ENCODE measurements at regions not wholly inside any gene's neighbourhood (a gene's known extent, or its start where the extent isn't known, plus 50 kb on each side); places are given as distances from the start of the nearest gene placed in this dataset.
A peak's percentile ranks its signal among the peaks of the same experiment; 100 is the strongest.
"Not testable (repeated sequence)": the region's sequence is repeated elsewhere in the genome, so short reads cannot be mapped to it uniquely, and the experiment has no call there.

DNA sequence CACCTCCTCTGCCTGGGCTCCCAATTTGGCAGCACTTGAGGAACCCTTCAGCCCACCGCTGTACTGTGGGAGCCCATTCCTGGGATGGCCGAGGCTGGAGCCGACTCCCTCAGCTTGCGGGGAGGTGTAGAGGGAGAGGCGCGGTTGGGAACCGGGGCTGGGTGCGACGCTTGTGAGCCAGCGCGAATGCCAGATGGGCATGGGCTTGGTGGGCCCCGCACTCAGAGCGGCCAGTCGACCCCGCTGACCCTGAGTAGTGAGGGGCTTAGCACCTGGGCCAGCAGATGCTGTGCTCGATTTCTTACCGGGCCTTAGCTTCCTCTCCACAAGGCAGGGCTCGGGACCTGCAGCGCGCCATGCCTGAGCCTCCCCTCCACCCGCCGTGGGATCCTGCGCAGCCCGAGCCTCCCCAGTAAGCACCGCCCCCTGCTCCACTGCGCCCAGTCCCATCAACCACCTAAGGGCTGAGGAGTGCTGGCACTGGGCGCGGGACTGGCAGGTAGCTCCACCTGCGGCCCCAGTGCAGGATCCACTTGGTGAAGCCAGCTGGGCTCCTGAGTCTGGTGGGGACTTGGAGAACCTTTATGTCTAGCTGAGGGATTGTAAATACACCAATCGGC lies 58.3 kb upstream of the DEFB108B start:
- no peak for DNase-seq
- Histone ChIP-seq H3K36me3 (no peaks in the 10 kb centered on the region), H3K4me1 (no peaks in the 10 kb centered on the region), H3K9me3 (no peaks in the 10 kb centered on the region), H3K27me3 (peaks cover 0 to 3% (median 0%) of the 10 kb centered on the region in 9 donors), H3K4me3 (no peak overlapping the region), H3K27ac (no peak overlapping the region)
- intact Hi-C loops (cut with DNase I), result no loop called here
- no peak for TF ChIP-seq POLR2A (IDR thresholded peaks at IDR 0.05)
- TF ChIP-seq, protein P1, sequence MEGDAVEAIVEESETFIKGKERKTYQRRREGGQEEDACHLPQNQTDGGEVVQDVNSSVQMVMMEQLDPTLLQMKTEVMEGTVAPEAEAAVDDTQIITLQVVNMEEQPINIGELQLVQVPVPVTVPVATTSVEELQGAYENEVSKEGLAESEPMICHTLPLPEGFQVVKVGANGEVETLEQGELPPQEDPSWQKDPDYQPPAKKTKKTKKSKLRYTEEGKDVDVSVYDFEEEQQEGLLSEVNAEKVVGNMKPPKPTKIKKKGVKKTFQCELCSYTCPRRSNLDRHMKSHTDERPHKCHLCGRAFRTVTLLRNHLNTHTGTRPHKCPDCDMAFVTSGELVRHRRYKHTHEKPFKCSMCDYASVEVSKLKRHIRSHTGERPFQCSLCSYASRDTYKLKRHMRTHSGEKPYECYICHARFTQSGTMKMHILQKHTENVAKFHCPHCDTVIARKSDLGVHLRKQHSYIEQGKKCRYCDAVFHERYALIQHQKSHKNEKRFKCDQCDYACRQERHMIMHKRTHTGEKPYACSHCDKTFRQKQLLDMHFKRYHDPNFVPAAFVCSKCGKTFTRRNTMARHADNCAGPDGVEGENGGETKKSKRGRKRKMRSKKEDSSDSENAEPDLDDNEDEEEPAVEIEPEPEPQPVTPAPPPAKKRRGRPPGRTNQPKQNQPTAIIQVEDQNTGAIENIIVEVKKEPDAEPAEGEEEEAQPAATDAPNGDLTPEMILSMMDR (IDR thresholded peaks at IDR 0.05), result no peak
- 93 to 95% (median 94%) methylated on average over 19 to 30 of the region's 30 CpGs for WGBS, 4 donors
- peak in 1 of 4 donors; percentile 33 for ATAC-seq

DNA sequence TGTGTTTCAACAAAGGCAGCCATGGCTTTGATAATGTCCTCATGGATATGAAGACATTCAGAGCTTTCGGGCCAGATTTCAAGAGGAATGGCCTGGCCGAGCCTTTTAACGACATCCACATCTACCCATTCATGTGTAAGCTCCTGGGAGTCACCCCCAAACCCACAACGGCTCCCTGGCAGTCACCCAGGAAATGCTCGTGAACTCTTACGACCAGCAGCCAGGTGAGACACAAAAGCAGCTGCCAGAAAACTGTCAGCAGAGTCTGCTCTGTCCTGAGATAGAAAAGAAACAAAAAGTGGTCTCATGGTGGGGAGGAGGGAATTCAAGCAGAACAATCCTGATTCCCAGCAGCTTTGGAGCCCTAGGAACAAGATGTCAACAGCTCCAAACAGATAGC lies 52.9 kb upstream of the DEFB108B start:
- H3K4me3 ChIP-seq; DNase-seq; H3K27ac ChIP-seq; H3K4me1 ChIP-seq; ATAC-seq; intact Hi-C loops (cut with DNase I); H3K36me3 ChIP-seq; H3K9me3 ChIP-seq: not testable (repeated sequence)
- H3K27me3 ChIP-seq, result peaks cover 0 to 10% (median 0%) of the 10 kb centered on the region in 9 donors
- WGBS, 4 donors, result 33 to 47% (median 38%) methylated on average over 6 of the region's 6 CpGs

DNA sequence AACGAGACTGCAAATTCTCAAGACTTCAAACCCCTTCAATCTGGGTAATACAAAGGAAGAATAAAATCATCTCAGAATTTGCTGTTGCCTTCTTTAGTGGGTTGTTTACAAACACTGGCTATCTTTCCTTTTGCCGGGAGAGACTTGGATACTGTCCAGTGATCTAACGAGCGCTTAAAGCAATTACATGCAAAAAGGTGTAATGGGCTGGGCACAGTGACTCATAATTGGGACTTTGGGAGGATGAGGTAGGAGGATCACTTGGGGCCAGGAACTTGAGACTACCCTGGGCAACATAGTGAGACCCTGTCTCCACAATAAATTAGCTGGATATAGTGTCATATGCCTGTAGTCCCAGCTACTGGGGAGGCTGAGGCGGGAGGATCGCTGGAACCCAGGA lies 52.2 kb upstream of the DEFB108B start:
- H3K4me3 ChIP-seq; H3K27ac ChIP-seq; intact Hi-C loops (cut with DNase I); H3K36me3 ChIP-seq; H3K4me1 ChIP-seq; H3K9me3 ChIP-seq; ATAC-seq; DNase-seq: not testable (repeated sequence)
- peaks cover 0 to 10% (median 0%) of the 10 kb centered on the region in 9 donors for H3K27me3 ChIP-seq
- 39 to 44% (median 41%) methylated on average over 6 of the region's 6 CpGs for WGBS, 4 donors

DNA sequence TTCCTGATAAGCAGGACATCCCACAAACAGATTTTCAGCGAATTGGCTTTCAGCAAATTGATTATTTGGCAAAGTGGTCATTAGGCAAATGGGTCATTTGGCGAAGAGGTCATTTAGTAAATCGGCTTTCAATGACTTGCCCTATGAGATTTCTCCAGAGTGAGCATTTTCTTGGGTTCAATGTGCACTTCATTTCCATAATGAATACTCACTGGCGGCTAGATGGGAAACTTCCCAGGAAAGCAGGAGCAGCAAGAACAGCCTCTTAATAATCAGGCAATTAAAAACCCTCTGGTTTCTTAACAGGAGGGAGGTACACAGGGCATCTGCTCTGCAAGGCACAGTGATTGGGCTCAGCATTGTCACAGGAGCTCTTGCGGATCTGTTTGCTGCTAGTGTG lies 51.5 kb upstream of the DEFB108B start:
- H3K27me3 ChIP-seq, result peaks cover 0 to 10% (median 0%) of the 10 kb centered on the region in 9 donors
- 59 to 76% (median 70%) methylated on average over 5 of the region's 5 CpGs for WGBS, 4 donors
- intact Hi-C loops (cut with DNase I); H3K36me3 ChIP-seq; ATAC-seq; H3K9me3 ChIP-seq; H3K4me1 ChIP-seq; H3K27ac ChIP-seq; DNase-seq; H3K4me3 ChIP-seq: not testable (repeated sequence)

DNA sequence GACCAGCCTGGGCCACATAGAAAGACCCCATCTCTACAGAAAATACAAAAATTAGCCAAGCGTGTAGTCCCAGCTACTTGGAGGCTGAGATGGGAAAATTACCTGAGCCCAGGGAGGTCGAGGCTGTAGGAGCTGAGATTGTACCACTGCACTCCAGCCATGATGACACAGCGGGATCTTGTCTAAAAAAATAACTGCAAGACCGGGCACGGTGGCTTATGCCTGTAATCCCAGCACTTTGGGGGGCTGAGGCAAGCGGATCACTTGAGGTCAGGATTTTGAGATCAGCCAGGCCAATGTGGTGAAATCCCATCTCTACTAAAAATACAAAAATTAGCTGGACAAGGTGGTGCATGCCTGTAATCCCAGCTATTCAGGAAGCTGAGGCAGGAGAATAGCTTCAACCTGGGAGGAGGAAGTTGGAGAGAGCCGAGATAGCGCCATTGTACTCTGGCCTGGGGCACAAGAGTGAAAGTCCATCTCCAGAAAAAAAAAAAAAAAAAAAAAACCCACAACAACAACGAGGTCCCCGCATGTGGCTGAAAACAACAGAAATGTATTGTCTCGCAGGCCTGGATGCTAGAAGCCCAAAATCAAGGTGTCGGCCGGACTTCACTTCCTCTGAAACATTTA lies 50.7 kb upstream of the DEFB108B start:
- intact Hi-C loops (cut with DNase I); H3K9me3 ChIP-seq; ATAC-seq; DNase-seq; H3K4me3 ChIP-seq; H3K36me3 ChIP-seq; H3K27ac ChIP-seq; H3K4me1 ChIP-seq: not testable (repeated sequence)
- peaks cover 0 to 10% (median 0%) of the 10 kb centered on the region in 9 donors for H3K27me3 ChIP-seq
- WGBS, 4 donors, result 88 to 92% (median 92%) methylated on average over 13 of the region's 13 CpGs

DNA sequence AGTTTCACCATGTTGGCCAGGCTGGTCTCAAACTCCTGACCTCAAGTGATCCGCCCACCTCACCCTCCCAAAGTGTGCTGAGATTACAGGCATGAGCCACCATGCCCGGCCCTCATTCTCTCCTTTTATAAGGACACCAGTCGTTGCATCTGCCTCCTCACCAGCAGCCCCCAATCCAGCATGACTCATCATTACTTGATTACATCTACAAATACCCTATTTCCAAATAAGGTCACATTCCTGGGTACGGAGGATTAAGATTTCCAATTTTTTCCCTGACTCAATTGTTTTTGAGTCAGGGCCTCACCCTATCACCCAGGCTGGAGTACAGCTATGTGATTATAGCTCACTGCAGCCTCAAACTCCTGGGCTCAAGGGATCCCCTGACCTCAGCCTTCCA lies 49.8 kb upstream of the DEFB108B start:
- H3K27ac ChIP-seq; H3K9me3 ChIP-seq; H3K4me3 ChIP-seq; intact Hi-C loops (cut with DNase I); ATAC-seq; H3K4me1 ChIP-seq; H3K36me3 ChIP-seq; DNase-seq: not testable (repeated sequence)
- 81 to 85% (median 83%) methylated on average over 4 of the region's 4 CpGs for WGBS, 4 donors
- H3K27me3 ChIP-seq, result peaks cover 0 to 10% (median 0%) of the 10 kb centered on the region in 9 donors
